ENCODE measurements at regions not wholly inside any gene's neighbourhood (a gene's known extent, or its start where the extent isn't known, plus 50 kb on each side); places are given as distances from the start of the nearest gene placed in this dataset.

GRCh38 chr1:788835-789234 lies 102.4 kb upstream of the OR4F16 start:
- BruUV-seq (replicated peaks), result no TSS peak
- Histone ChIP-seq H3K14ac (replicated peaks; ENCODE audit: low read depth, low read length) (no peak overlapping the region), H2BK20ac (ENCODE audit: low read depth, low read length) (no peak overlapping the region), H2BK120ac (ENCODE audit: low read depth, low read length) (no peak overlapping the region), H2BK15ac (ENCODE audit: low read depth, low read length) (no peak overlapping the region), H2AK9ac (replicated peaks; ENCODE audit: low read depth, low read length, poor library complexity) (no peak overlapping the region), H3K9ac (ENCODE audit: low read depth, low read length) (no peak overlapping the region), H3K36me3 (ENCODE audit: control insufficient read depth, insufficient read depth, low read length) (no peaks in the 10 kb centered on the region), H4K91ac (ENCODE audit: insufficient read depth, low read depth, low read length) (no peak overlapping the region), H3K4me3 (ENCODE audit: insufficient read depth, low read depth, low read length) (no peak overlapping the region), H3K18ac (ENCODE audit: low read depth, low read length) (no peak overlapping the region), H3K4me1 (ENCODE audit: control insufficient read depth, insufficient read depth, low read length) (no peaks in the 10 kb centered on the region), H2AFZ (replicated peaks; ENCODE audit: low read length, poor library complexity) (no peak overlapping the region), H2AK5ac (ENCODE audit: low read depth, low read length) (no peak overlapping the region), H3K4me2 (ENCODE audit: low read depth, low read length) (no peak overlapping the region), H4K5ac (ENCODE audit: low read depth, low read length) (no peak overlapping the region), H3K27me3 (ENCODE audit: control insufficient read depth, insufficient read depth, low read length) (no peaks in the 10 kb centered on the region), H4K8ac (ENCODE audit: low read depth in 2 of 2, low read length in 2 of 2) (no peak overlapping the region), H3K9me1 (ENCODE audit: insufficient read depth, low read length) (no peaks in the 10 kb centered on the region), H3K56ac (ENCODE audit: extremely low read depth, insufficient read depth, low read length) (no peak overlapping the region), H3K4ac (ENCODE audit: low read depth, low read length) (no peak overlapping the region), H3K27ac (ENCODE audit: insufficient read depth, low read length) (no peak overlapping the region), H3K79me1 (ENCODE audit: low read depth in 1 of 2, low read length in 2 of 2) (peaks cover 0 to 6% of the 10 kb centered on the region in 2 experiments; a peak in 1 of 4 replicates), H4K20me1 (ENCODE audit: insufficient read depth, low read length) (no peaks in the 10 kb centered on the region), H3K23ac (ENCODE audit: low read depth, low read length) (no peak overlapping the region), H2BK5ac (ENCODE audit: low read depth, low read length, poor library complexity, severe bottlenecking) (no peak overlapping the region), H3K9me3 (ENCODE audit: control insufficient read depth, insufficient read depth, low read length) (peaks cover 2% of the 10 kb centered on the region; the same call in 1 of the 2 replicates)
- in situ Hi-C loops (cut with MboI; ENCODE audit: low sequenced_read_pairs), result no loop called here
- dilution Hi-C loops (cut with HindIII; ENCODE audit: low sequenced_read_pairs, unreplicated experiment), result no loop called here
- ChIA-PET CTCF (no interaction called here), POLR2A (ENCODE audit: unreplicated experiment) (no interaction called here)
- TF ChIP-seq RAD21 (IDR thresholded peaks at IDR 0.05; ENCODE audit: low read length) (no peak), RFX5 (IDR thresholded peaks at IDR 0.05; ENCODE audit: low read depth, low read length) (no peak), MXI1 (IDR thresholded peaks at IDR 0.05; ENCODE audit: borderline replicate concordance, low read depth, low read length) (no peak), ELK1 (IDR thresholded peaks at IDR 0.05; ENCODE audit: borderline replicate concordance, low read depth, low read length) (no peak), CEBPB (IDR thresholded peaks at IDR 0.05; ENCODE audit: low read depth, low read length) (no peak), CHD1 (IDR thresholded peaks at IDR 0.05; ENCODE audit: low read depth, low read length) (no peak), MAFK (IDR thresholded peaks at IDR 0.05; ENCODE audit: low read depth, low read length) (no peak), POLR2A (IDR thresholded peaks at IDR 0.05; ENCODE audit: low read depth, low read length) (no peak), BHLHE40 (IDR thresholded peaks at IDR 0.05; ENCODE audit: low read depth, low read length) (no peak), NFE2L2 (IDR thresholded peaks at IDR 0.05; ENCODE audit: low read depth, low read length) (no peak), MAZ (IDR thresholded peaks at IDR 0.05; ENCODE audit: borderline replicate concordance, low read depth, low read length) (no peak), SMC3 (IDR thresholded peaks at IDR 0.05; ENCODE audit: low read depth, low read length) (no peak), RCOR1 (IDR thresholded peaks at IDR 0.05; ENCODE audit: insufficient replicate concordance, low read length) (no peak)
- TF ChIP-seq, protein P1, sequence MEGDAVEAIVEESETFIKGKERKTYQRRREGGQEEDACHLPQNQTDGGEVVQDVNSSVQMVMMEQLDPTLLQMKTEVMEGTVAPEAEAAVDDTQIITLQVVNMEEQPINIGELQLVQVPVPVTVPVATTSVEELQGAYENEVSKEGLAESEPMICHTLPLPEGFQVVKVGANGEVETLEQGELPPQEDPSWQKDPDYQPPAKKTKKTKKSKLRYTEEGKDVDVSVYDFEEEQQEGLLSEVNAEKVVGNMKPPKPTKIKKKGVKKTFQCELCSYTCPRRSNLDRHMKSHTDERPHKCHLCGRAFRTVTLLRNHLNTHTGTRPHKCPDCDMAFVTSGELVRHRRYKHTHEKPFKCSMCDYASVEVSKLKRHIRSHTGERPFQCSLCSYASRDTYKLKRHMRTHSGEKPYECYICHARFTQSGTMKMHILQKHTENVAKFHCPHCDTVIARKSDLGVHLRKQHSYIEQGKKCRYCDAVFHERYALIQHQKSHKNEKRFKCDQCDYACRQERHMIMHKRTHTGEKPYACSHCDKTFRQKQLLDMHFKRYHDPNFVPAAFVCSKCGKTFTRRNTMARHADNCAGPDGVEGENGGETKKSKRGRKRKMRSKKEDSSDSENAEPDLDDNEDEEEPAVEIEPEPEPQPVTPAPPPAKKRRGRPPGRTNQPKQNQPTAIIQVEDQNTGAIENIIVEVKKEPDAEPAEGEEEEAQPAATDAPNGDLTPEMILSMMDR (conservative IDR thresholded peaks at IDR 0.05; ENCODE audit: low read depth, low read length), result no peak
- TF ChIP-seq, protein P2, sequence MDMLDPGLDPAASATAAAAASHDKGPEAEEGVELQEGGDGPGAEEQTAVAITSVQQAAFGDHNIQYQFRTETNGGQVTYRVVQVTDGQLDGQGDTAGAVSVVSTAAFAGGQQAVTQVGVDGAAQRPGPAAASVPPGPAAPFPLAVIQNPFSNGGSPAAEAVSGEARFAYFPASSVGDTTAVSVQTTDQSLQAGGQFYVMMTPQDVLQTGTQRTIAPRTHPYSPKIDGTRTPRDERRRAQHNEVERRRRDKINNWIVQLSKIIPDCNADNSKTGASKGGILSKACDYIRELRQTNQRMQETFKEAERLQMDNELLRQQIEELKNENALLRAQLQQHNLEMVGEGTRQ (IDR thresholded peaks at IDR 0.05; ENCODE audit: low read depth, low read length), result no peak
- intact Hi-C loops (cut with micrococcal nuclease), result no loop called here
- 98% methylated on average over 13 of the region's 13 CpGs; no CpG with 5 or more reads in 1 of the 2 experiments for WGBS, 2 experiments (ENCODE audit: extremely low coverage in 2 of 2, insufficient read length in 1 of 2)
- ATAC-seq (ENCODE audit: low read depth) (no peak), DNase-seq (no peak)
